Osteoblast (primary cell): ENCODE measurements at regions not wholly inside any gene's neighbourhood (a gene's known extent, or its start where the extent isn't known, plus 50 kb on each side); places are given as distances from the start of the nearest gene placed in this dataset.

Experiments
- DNase-seq: peaks from one replicate; pipeline ENCODE4 v3.0.0; 2011; ENCODE audit warnings: low spot score, mixed read lengths; ENCODE audit not compliant: insufficient read length; ENCODE audit errors: missing footprints
- H2AFZ ChIP-seq: 2 replicates; pipeline ENCODE4 v1.6.0; 2011; ENCODE audit warnings: mild to moderate bottlenecking, low read length
- H3K27ac ChIP-seq: 2 replicates; pipeline ENCODE4 v1.5.1; 2011; ENCODE audit warnings: mild to moderate bottlenecking, low read depth, low read length, moderate library complexity
- H3K27me3 ChIP-seq: 2 replicates; pipeline ENCODE4 v1.6.0; 2012; ENCODE audit warnings: mild to moderate bottlenecking, control low read depth, inconsistent platforms, low read length, moderate library complexity; ENCODE audit not compliant: insufficient read depth
- H3K36me3 ChIP-seq: 2 replicates; pipeline ENCODE4 v1.5.1; 2011; ENCODE audit warnings: mild to moderate bottlenecking, low read length, control low read depth, moderate library complexity; ENCODE audit not compliant: insufficient read depth
- H3K4me1 ChIP-seq: 2 replicates; pipeline ENCODE4 v1.5.1; 2011; ENCODE audit warnings: mild to moderate bottlenecking, low read length, control low read depth, moderate library complexity; ENCODE audit not compliant: insufficient read depth
- H3K4me2 ChIP-seq: 2 replicates; pipeline ENCODE4 v1.6.0; 2011; ENCODE audit warnings: mild to moderate bottlenecking, low read length; ENCODE audit not compliant: insufficient read depth
- H3K4me3 ChIP-seq: fragments of 200-600 bp; sonication (generic); 3 replicates; pipeline ENCODE4 v1.5.1; 2012; ENCODE audit warnings: mild to moderate bottlenecking, low read length, inconsistent platforms; ENCODE audit not compliant: insufficient read depth
- H3K79me2 ChIP-seq: 2 replicates; pipeline ENCODE4 v1.6.0; 2012; ENCODE audit warnings: mild to moderate bottlenecking, low read length, control low read depth, inconsistent platforms; ENCODE audit not compliant: insufficient read depth
- H3K9me3 ChIP-seq: 2 replicates; pipeline ENCODE4 v1.5.1; 2011; ENCODE audit warnings: low read depth, low read length, control low read depth
- H4K20me1 ChIP-seq: 2 replicates; pipeline ENCODE4 v1.6.0; 2012; ENCODE audit warnings: mild to moderate bottlenecking, low read length, control low read depth; ENCODE audit not compliant: insufficient read depth
- TF ChIP-seq, protein P1 (sequence below): IDR thresholded peaks from 2 replicates; pipeline ENCODE4 v1.5.1; 2011; ENCODE audit warnings: mild to moderate bottlenecking, low read depth, low read length, moderate library complexity; ENCODE audit errors: extremely low read depth

DNA sequence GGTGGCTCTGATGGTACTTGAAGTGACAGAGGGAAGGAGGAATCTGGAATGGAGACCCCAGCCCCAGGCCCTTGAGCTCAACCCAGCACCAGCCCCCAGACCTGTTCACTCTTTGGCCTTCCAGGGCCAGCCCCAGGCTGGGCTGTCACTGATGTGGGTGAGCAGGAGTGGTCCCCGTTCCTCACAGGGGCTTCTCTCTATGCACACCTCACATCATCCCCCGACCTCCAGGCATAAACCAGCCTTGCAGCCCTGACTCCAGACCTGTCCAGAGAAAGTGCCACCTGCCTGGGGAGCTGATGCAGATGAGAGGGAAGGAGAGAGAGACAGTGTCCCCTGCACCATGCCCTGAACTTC lies 182.6 kb upstream of the SDK2 start:
- Histone ChIP-seq H3K79me2 (no peaks in the 10 kb centered on the region), H3K4me3 (no peak overlapping the region), H3K4me2 (no peak overlapping the region), H3K36me3 (no peaks in the 10 kb centered on the region), H3K9me3 (no peaks in the 10 kb centered on the region), H4K20me1 (no peaks in the 10 kb centered on the region), H2AFZ (no peak overlapping the region), H3K27ac (no peak overlapping the region), H3K4me1 (no peaks in the 10 kb centered on the region), H3K27me3 (no peaks in the 10 kb centered on the region)
- no peak for DNase-seq
- TF ChIP-seq, protein P1, sequence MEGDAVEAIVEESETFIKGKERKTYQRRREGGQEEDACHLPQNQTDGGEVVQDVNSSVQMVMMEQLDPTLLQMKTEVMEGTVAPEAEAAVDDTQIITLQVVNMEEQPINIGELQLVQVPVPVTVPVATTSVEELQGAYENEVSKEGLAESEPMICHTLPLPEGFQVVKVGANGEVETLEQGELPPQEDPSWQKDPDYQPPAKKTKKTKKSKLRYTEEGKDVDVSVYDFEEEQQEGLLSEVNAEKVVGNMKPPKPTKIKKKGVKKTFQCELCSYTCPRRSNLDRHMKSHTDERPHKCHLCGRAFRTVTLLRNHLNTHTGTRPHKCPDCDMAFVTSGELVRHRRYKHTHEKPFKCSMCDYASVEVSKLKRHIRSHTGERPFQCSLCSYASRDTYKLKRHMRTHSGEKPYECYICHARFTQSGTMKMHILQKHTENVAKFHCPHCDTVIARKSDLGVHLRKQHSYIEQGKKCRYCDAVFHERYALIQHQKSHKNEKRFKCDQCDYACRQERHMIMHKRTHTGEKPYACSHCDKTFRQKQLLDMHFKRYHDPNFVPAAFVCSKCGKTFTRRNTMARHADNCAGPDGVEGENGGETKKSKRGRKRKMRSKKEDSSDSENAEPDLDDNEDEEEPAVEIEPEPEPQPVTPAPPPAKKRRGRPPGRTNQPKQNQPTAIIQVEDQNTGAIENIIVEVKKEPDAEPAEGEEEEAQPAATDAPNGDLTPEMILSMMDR = no peak

DNA sequence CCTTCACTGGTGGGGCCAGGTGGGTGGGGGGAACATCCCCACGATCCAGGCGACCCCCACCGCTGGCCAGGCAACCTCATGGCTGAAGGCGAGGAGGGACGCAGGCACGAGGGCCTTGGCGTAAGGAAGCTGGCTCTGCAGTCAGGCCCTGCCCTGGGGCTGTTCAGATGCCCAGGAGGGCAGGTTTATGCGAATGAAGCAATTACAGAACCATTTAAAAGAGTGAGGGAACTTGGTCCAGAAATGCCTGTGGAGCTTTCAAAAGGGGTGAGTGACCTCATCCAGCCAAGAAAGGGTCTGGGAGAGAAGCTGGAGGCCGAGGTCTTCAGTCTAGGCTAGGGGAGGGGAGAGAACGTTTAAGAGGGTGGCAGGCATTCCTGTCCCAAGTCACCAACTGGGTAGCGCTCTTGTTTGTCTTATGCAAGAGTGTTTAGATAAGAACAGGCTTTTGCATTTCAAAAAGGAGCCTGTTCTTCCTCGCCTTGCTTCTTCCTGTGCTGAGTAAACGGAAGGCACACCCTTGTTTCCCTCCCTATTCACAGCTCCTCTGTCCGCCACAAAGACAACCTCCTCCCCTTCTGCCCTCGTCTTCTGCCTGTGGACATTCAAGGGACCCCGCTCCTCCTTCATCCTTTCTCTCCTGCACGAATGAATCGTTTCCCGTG lies 183.5 kb upstream of the SDK2 start:
- TF ChIP-seq, protein P1 = no peak
- Histone ChIP-seq H3K79me2 (no peaks in the 10 kb centered on the region), H3K4me1 (no peaks in the 10 kb centered on the region), H2AFZ (no peak overlapping the region), H3K4me2 (no peak overlapping the region), H3K9me3 (no peaks in the 10 kb centered on the region), H3K27me3 (no peaks in the 10 kb centered on the region), H3K27ac (no peak overlapping the region), H3K4me3 (no peak overlapping the region), H3K36me3 (no peaks in the 10 kb centered on the region), H4K20me1 (no peaks in the 10 kb centered on the region)
- no peak for DNase-seq

DNA sequence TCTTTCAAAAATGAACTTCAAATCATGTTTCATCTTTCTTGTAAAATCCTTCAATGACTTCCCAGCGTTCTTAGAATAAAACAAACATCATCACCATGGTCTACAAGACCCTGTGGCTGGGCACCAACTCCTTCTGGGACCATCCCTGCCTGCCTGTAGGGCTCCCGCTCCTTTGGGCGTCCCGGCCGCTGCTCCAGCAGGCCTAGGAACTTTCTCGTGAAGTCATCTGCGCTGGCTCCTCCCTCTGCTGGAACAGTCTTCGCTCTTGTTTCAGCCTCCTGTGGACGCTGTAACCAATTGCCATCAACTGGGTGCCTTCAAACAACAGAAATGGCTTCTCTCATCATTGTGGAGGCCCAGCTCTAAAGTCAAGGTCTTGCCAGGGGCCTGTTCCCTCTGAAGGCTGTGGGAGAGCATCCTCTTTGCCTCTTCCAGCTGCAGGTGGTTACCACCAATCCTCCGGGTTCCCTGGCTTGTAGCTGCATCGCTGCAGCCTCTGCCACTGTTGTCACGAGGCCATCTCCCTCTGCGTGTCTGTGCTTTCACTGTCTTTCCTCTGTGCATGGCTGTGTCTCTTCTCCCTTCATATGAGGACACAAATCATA lies 185.5 kb upstream of the SDK2 start:
- Histone ChIP-seq H3K79me2 (no peaks in the 10 kb centered on the region), H3K4me1 (no peaks in the 10 kb centered on the region), H3K4me2 (no peak overlapping the region), H3K27me3 (no peaks in the 10 kb centered on the region), H3K27ac (no peak overlapping the region), H2AFZ (no peak overlapping the region), H3K4me3 (no peak overlapping the region), H3K36me3 (no peaks in the 10 kb centered on the region), H4K20me1 (no peaks in the 10 kb centered on the region), H3K9me3 (no peaks in the 10 kb centered on the region)
- TF ChIP-seq, protein P1 = no peak
- DNase-seq = no peak

DNA sequence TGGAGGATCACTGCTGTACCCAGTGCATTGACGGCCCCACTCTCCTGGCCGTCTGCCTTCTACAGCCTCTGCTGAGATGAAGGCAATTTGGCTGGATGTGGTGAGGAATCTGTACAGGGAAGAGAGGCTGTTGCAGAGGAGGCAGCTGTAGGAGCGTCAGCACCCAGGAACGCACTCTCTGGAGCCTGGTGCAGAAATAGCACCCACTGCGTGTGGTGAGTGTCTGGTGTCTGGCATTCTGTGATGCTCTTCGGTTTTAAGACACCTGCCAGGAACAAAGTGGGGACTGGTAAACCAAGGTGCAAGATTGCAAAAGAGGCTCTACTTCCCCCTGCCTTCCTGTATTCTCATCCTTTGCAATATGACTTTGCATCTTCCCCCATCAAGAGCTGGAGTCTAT lies 187.5 kb upstream of the SDK2 start:
- TF ChIP-seq, protein P1 = no peak
- Histone ChIP-seq H3K27ac (no peak overlapping the region), H3K4me2 (no peak overlapping the region), H3K27me3 (no peaks in the 10 kb centered on the region), H3K4me3 (no peak overlapping the region), H3K4me1 (no peaks in the 10 kb centered on the region), H3K9me3 (no peaks in the 10 kb centered on the region), H3K79me2 (no peaks in the 10 kb centered on the region), H2AFZ (no peak overlapping the region), H4K20me1 (no peaks in the 10 kb centered on the region), H3K36me3 (no peaks in the 10 kb centered on the region)
- DNase-seq = no peak
